Duodenal mucosa (tissue), 2 donors: ENCODE measurements at regions not wholly inside any gene's neighbourhood (a gene's known extent, or its start where the extent isn't known, plus 50 kb on each side); places are given as distances from the start of the nearest gene placed in this dataset.

Experiments
- H3K27ac ChIP-seq: one replicate; pipeline ENCODE4 v1.7.0; 2013; ENCODE audit warnings: low read depth, low read length
- H3K27me3 ChIP-seq, 2 donors: one replicate each; pipeline ENCODE4 v1.7.0; 2013; ENCODE audit warnings: low read length in 2 of 2, control low read depth in 1 of 2; ENCODE audit not compliant: insufficient read depth in 2 of 2, control insufficient read depth in 1 of 2
- H3K36me3 ChIP-seq, 2 donors: one replicate each; pipeline ENCODE4 v1.7.0; 2013; ENCODE audit warnings: low read length in 2 of 2, control low read depth in 1 of 2; ENCODE audit not compliant: insufficient read depth in 2 of 2, control insufficient read depth in 1 of 2
- H3K4me1 ChIP-seq, 2 donors: one replicate each; pipeline ENCODE4 v1.7.0; 2013; ENCODE audit warnings: low read length in 2 of 2, control low read depth in 1 of 2; ENCODE audit not compliant: insufficient read depth in 2 of 2, control insufficient read depth in 1 of 2
- H3K4me3 ChIP-seq, 2 donors: one replicate each; pipeline ENCODE4 v1.7.0; 2013; ENCODE audit warnings: low read length in 2 of 2, low read depth in 1 of 2
- H3K9ac ChIP-seq, 2 donors: one replicate each; pipeline ENCODE4 v1.7.0; 2013; ENCODE audit warnings: low read length in 2 of 2, low read depth in 1 of 2
- H3K9me3 ChIP-seq, 2 donors: one replicate each; pipeline ENCODE4 v1.7.0; 2013; ENCODE audit warnings: low read length in 2 of 2, control low read depth in 1 of 2; ENCODE audit not compliant: control insufficient read depth in 1 of 2

GRCh38 chr3:72261566-72262564 lies 476.9 kb upstream of the PROK2 start:
- H3K27ac ChIP-seq = no peak overlapping the region

GRCh38 chr3:72260588-72260910 lies 475.6 kb upstream of the PROK2 start:
- H3K27me3 ChIP-seq = no peaks in the 10 kb centered on the region
- H3K9me3 ChIP-seq = no peaks in the 10 kb centered on the region
- H3K36me3 ChIP-seq = no peaks in the 10 kb centered on the region
- no peak overlapping the region for H3K27ac ChIP-seq
- H3K4me3 ChIP-seq = no peak overlapping the region
- H3K9ac ChIP-seq = no peak overlapping the region
- H3K4me1 ChIP-seq = peaks cover 13 to 22% of the 10 kb centered on the region in 2 donors

More at GRCh38 chr3:72261566-72262564, 476.9 kb upstream of the PROK2 start:
- Histone ChIP-seq H3K9me3 (no peaks in the 10 kb centered on the region), H3K4me1 (peaks cover under 1 to 13% of the 10 kb centered on the region in 2 donors), H3K36me3 (no peaks in the 10 kb centered on the region), H3K27me3 (no peaks in the 10 kb centered on the region), H3K9ac (no peak overlapping the region), H3K4me3 (no peak overlapping the region)

- Histone ChIP-seq H3K9me3 (no peaks in the 10 kb centered on the region), H3K4me3 (no peak overlapping the region), H3K36me3 (no peaks in the 10 kb centered on the region), H3K4me1 (peaks cover 17 to 25% of the 10 kb centered on the region in 2 donors), H3K9ac (no peak overlapping the region), H3K27me3 (no peaks in the 10 kb centered on the region), H3K27ac (no peak overlapping the region)
Measured at GRCh38 chr3:72259755-72260587, 475.0 kb upstream of the PROK2 start.

- Histone ChIP-seq H3K36me3 (no peaks in the 10 kb centered on the region), H3K27me3 (no peaks in the 10 kb centered on the region), H3K9me3 (no peaks in the 10 kb centered on the region), H3K4me3 (no peak overlapping the region), H3K9ac (no peak overlapping the region), H3K4me1 (peaks cover 17 to 26% of the 10 kb centered on the region in 2 donors), H3K27ac (no peak overlapping the region)
Measured at GRCh38 chr3:72258361-72259141, 473.6 kb upstream of the PROK2 start.

GRCh38 chr3:72257738-72258137 lies 472.8 kb upstream of the PROK2 start:
- Histone ChIP-seq H3K4me1 (peaks cover 17 to 24% of the 10 kb centered on the region in 2 donors), H3K36me3 (no peaks in the 10 kb centered on the region), H3K27ac (no peak overlapping the region), H3K9me3 (no peaks in the 10 kb centered on the region), H3K4me3 (no peak overlapping the region), H3K27me3 (no peaks in the 10 kb centered on the region), H3K9ac (no peak overlapping the region)

GRCh38 chr3:72257203-72257602 lies 472.3 kb upstream of the PROK2 start:
- Histone ChIP-seq H3K36me3 (no peaks in the 10 kb centered on the region), H3K9me3 (no peaks in the 10 kb centered on the region), H3K4me3 (no peak overlapping the region), H3K27ac (no peak overlapping the region), H3K9ac (no peak overlapping the region), H3K4me1 (peaks cover 17 to 21% of the 10 kb centered on the region in 2 donors), H3K27me3 (no peaks in the 10 kb centered on the region)

GRCh38 chr3:72256716-72257115 lies 471.8 kb upstream of the PROK2 start:
- Histone ChIP-seq H3K36me3 (no peaks in the 10 kb centered on the region), H3K27me3 (no peaks in the 10 kb centered on the region), H3K4me3 (no peak overlapping the region), H3K9me3 (no peaks in the 10 kb centered on the region), H3K4me1 (peaks cover 17 to 21% of the 10 kb centered on the region in 2 donors), H3K27ac (no peak overlapping the region), H3K9ac (no peak overlapping the region)

- H3K9ac ChIP-seq = peak overlapping the region in 1 of 2 donors; percentile 27
- no peaks in the 10 kb centered on the region for H3K36me3 ChIP-seq
- H3K27ac ChIP-seq = no peak overlapping the region
- peaks cover 17 to 21% of the 10 kb centered on the region in 2 donors for H3K4me1 ChIP-seq
- peak overlapping the region in 1 of 2 donors; percentile 10 for H3K4me3 ChIP-seq
- H3K27me3 ChIP-seq = no peaks in the 10 kb centered on the region
- H3K9me3 ChIP-seq = no peaks in the 10 kb centered on the region
Measured at GRCh38 chr3:72255791-72256559, 471.0 kb upstream of the PROK2 start.

GRCh38 chr3:72255191-72255590 lies 470.2 kb upstream of the PROK2 start:
- no peak overlapping the region for H3K27ac ChIP-seq
- peaks cover 17 to 21% of the 10 kb centered on the region in 2 donors for H3K4me1 ChIP-seq
- no peak overlapping the region for H3K4me3 ChIP-seq
- no peaks in the 10 kb centered on the region for H3K27me3 ChIP-seq
- H3K9ac ChIP-seq = no peak overlapping the region
- no peaks in the 10 kb centered on the region for H3K36me3 ChIP-seq
- H3K9me3 ChIP-seq = no peaks in the 10 kb centered on the region
